ENCODE measurements at regions not wholly inside any gene's neighbourhood (a gene's known extent, or its start where the extent isn't known, plus 50 kb on each side); places are given as distances from the start of the nearest gene placed in this dataset.

DNA sequence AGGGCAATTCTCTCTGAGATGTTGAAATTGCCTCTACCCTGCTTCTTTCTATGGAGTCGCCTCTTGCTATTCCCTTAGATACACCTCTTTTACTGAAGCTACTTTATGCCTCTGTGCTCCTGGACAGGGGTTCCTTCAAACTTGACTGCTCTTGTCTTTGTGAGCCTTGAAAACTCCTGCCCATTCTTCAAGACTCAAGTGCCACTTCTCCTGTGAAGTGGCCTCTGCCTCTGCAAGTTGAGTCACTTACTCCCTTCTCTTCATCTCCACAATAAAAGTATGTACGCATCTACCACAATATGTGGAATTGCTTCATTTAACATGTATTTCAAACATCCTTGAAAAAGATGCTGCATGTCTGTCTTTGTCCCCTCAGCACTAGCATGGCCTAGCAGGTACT lies 66.0 kb upstream of the TPP2 start:
- TF ChIP-seq RFX5 (IDR thresholded peaks at IDR 0.05; ENCODE audit: low read depth, low read length) (no peak), FOXK2 (IDR thresholded peaks at IDR 0.05) (no peak), CTCF (IDR thresholded peaks at IDR 0.05 in 2 of 3, conservative IDR thresholded peaks at IDR 0.05 in 1 of 3; ENCODE audit: control insufficient read depth in 2 of 3, extremely low read depth in 1 of 3, insufficient read depth in 1 of 3, low read depth in 3 of 3, low read length in 3 of 3) (no peak), SMC3 (IDR thresholded peaks at IDR 0.05; ENCODE audit: borderline replicate concordance, low read length) (no peak), CREB1 (IDR thresholded peaks at IDR 0.05; ENCODE audit: low read depth) (no peak), ESRRA (IDR thresholded peaks at IDR 0.05; ENCODE audit: low read length) (no peak), ZZZ3 (IDR thresholded peaks at IDR 0.05; ENCODE audit: control insufficient read depth, insufficient read length, low read depth) (no peak), SRF (IDR thresholded peaks at IDR 0.05; ENCODE audit: low read depth in 2 of 2, low read length in 2 of 2) (no peak), SMAD1 (IDR thresholded peaks at IDR 0.05; ENCODE audit: low read depth, partially characterized antibody) (no peak), POLR2A (IDR thresholded peaks at IDR 0.05; ENCODE audit: low read depth, low read length) (no peak), NFXL1 (IDR thresholded peaks at IDR 0.05; ENCODE audit: borderline replicate concordance) (no peak)
- TF ChIP-seq, protein P1, sequence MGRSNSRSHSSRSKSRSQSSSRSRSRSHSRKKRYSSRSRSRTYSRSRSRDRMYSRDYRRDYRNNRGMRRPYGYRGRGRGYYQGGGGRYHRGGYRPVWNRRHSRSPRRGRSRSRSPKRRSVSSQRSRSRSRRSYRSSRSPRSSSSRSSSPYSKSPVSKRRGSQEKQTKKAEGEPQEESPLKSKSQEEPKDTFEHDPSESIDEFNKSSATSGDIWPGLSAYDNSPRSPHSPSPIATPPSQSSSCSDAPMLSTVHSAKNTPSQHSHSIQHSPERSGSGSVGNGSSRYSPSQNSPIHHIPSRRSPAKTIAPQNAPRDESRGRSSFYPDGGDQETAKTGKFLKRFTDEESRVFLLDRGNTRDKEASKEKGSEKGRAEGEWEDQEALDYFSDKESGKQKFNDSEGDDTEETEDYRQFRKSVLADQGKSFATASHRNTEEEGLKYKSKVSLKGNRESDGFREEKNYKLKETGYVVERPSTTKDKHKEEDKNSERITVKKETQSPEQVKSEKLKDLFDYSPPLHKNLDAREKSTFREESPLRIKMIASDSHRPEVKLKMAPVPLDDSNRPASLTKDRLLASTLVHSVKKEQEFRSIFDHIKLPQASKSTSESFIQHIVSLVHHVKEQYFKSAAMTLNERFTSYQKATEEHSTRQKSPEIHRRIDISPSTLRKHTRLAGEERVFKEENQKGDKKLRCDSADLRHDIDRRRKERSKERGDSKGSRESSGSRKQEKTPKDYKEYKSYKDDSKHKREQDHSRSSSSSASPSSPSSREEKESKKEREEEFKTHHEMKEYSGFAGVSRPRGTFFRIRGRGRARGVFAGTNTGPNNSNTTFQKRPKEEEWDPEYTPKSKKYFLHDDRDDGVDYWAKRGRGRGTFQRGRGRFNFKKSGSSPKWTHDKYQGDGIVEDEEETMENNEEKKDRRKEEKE (IDR thresholded peaks at IDR 0.05) = no peak
- TF ChIP-seq, protein P2, sequence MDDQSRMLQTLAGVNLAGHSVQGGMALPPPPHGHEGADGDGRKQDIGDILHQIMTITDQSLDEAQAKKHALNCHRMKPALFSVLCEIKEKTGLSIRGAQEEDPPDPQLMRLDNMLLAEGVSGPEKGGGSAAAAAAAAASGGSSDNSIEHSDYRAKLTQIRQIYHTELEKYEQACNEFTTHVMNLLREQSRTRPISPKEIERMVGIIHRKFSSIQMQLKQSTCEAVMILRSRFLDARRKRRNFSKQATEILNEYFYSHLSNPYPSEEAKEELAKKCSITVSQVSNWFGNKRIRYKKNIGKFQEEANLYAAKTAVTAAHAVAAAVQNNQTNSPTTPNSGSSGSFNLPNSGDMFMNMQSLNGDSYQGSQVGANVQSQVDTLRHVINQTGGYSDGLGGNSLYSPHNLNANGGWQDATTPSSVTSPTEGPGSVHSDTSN (IDR thresholded peaks at IDR 0.05; ENCODE audit: insufficient replicate concordance, low read depth, low read length) = no peak
